ENCODE measurements at regions not wholly inside any gene's neighbourhood (a gene's known extent, or its start where the extent isn't known, plus 50 kb on each side); places are given as distances from the start of the nearest gene placed in this dataset.

DNA sequence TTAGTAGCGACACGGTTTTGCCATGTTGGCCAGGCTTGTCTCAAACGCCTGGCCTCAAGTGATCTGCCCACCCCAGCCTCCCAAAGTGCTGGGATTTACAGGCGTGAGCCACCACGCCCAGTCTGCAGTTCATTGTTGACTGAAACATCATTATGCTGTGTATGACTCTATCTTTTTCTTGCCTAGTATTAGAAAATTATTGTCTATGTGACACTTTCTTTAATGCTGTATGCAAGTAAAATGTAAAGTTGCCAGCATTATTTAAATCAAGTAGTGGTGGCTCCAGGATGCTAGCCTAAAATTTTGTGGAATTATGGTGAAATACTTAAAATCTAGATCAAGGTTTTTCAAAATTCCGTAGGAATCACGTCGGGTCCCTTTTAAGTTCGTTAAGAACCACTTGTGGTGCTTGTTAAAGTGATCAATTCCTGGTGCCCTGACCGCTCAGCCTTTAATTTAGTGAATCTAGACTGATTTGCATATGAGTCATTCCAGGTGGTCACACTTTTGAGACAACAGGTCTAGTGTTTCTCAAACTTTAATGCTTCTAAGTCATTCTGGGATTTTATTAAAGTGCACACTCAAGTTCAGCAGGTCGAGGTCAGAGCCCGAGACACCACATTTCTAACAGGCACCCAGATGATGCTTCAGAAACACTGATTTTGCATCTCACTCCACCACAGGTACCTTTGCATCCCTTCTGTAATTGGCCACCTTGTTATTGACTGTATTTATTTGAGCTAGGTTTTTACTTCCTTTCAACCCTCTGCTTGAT is 132.6 kb upstream of the MTHFD1L start:
- H2AFZ ChIP-seq (ENCODE audit: low read depth, low read length): no peak overlapping the region
- H3K4me1 ChIP-seq (ENCODE audit: low read length): peaks cover 39% of the 10 kb centered on the region
- no peak for TF ChIP-seq EZH2phosphoT487 (IDR thresholded peaks at IDR 0.05; ENCODE audit: low read depth)
- TF ChIP-seq, protein P1, sequence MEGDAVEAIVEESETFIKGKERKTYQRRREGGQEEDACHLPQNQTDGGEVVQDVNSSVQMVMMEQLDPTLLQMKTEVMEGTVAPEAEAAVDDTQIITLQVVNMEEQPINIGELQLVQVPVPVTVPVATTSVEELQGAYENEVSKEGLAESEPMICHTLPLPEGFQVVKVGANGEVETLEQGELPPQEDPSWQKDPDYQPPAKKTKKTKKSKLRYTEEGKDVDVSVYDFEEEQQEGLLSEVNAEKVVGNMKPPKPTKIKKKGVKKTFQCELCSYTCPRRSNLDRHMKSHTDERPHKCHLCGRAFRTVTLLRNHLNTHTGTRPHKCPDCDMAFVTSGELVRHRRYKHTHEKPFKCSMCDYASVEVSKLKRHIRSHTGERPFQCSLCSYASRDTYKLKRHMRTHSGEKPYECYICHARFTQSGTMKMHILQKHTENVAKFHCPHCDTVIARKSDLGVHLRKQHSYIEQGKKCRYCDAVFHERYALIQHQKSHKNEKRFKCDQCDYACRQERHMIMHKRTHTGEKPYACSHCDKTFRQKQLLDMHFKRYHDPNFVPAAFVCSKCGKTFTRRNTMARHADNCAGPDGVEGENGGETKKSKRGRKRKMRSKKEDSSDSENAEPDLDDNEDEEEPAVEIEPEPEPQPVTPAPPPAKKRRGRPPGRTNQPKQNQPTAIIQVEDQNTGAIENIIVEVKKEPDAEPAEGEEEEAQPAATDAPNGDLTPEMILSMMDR (IDR thresholded peaks at IDR 0.05; ENCODE audit: low read depth, low read length): no peak
- H3K27me3 ChIP-seq (ENCODE audit: low read depth, low read length): no peaks in the 10 kb centered on the region
- H3K36me3 ChIP-seq (replicated peaks; ENCODE audit: low read depth, low read length): peaks cover 12% of the 10 kb centered on the region
- no peak overlapping the region for H3K27ac ChIP-seq (ENCODE audit: low read length)
- H4K20me1 ChIP-seq (ENCODE audit: insufficient read depth, low read length): peaks cover 64% of the 10 kb centered on the region
- peaks cover 49% of the 10 kb centered on the region for H3K79me2 ChIP-seq (ENCODE audit: low read length)
- H3K9ac ChIP-seq (ENCODE audit: low read length): no peak overlapping the region
- H3K4me2 ChIP-seq (ENCODE audit: low read length): peak overlapping the region; percentile 54
- no peak overlapping the region for H3K4me3 ChIP-seq (ENCODE audit: low read length)
- no peaks in the 10 kb centered on the region for H3K9me3 ChIP-seq (ENCODE audit: insufficient read depth, low read length)

DNA sequence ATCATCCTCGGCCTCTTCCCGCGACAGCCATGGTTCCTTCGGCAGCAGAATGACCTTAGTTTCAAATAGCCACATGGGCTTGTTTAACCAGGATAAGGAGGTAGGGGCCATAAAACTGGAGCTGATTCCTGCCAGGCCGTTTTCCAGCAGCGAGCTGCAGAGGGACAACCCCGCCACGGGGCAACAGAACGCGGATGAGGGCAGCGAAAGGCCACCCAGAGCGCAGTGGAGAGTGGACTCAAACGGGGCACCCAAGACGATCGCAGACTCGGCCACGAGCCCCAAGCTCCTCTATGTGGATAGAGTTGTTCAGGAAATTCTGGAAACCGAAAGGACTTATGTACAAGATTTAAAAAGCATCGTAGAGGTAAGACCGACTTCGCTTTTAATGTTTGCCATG is 131.8 kb upstream of the MTHFD1L start:
- Histone ChIP-seq H3K4me2 (ENCODE audit: low read length) (peak overlapping the region; percentile 54), H3K9ac (ENCODE audit: low read length) (no peak overlapping the region), H4K20me1 (ENCODE audit: insufficient read depth, low read length) (peaks cover 72% of the 10 kb centered on the region), H3K4me3 (ENCODE audit: low read length) (no peak overlapping the region), H3K36me3 (replicated peaks; ENCODE audit: low read depth, low read length) (peaks cover 12% of the 10 kb centered on the region), H3K79me2 (ENCODE audit: low read length) (peaks cover 56% of the 10 kb centered on the region), H3K27ac (ENCODE audit: low read length) (no peak overlapping the region), H3K27me3 (ENCODE audit: low read depth, low read length) (no peaks in the 10 kb centered on the region), H3K9me3 (ENCODE audit: insufficient read depth, low read length) (no peaks in the 10 kb centered on the region), H3K4me1 (ENCODE audit: low read length) (peaks cover 39% of the 10 kb centered on the region), H2AFZ (ENCODE audit: low read depth, low read length) (no peak overlapping the region)
- TF ChIP-seq, protein P1 (IDR thresholded peaks at IDR 0.05; ENCODE audit: low read depth, low read length): no peak
- TF ChIP-seq EZH2phosphoT487 (IDR thresholded peaks at IDR 0.05; ENCODE audit: low read depth): no peak

DNA sequence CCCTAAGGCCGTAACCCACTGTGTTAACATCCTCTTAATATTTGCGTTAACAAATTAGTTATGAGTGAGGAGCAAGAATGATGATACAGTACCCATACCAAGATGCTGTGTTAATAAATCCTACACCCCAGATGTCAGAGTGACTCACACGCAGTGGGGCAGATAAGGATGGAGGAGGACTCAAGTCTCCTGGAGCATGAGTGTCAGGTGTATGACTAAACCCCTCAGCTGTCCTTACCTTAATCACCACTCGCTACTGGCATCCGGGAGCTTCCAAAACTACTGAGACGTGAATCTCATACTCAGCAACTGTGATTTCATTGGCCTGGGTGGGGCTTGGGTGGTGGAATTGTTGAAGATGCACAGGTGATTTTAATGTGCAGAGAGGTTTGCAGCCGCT is 131.3 kb upstream of the MTHFD1L start:
- Histone ChIP-seq H4K20me1 (ENCODE audit: insufficient read depth, low read length) (peaks cover 72% of the 10 kb centered on the region), H3K9me3 (ENCODE audit: insufficient read depth, low read length) (no peaks in the 10 kb centered on the region), H3K27me3 (ENCODE audit: low read depth, low read length) (no peaks in the 10 kb centered on the region), H3K79me2 (ENCODE audit: low read length) (peaks cover 58% of the 10 kb centered on the region), H3K4me3 (ENCODE audit: low read length) (no peak overlapping the region), H3K27ac (ENCODE audit: low read length) (no peak overlapping the region), H2AFZ (ENCODE audit: low read depth, low read length) (no peak overlapping the region), H3K4me2 (ENCODE audit: low read length) (no peak overlapping the region), H3K9ac (ENCODE audit: low read length) (no peak overlapping the region), H3K36me3 (replicated peaks; ENCODE audit: low read depth, low read length) (peaks cover 12% of the 10 kb centered on the region), H3K4me1 (ENCODE audit: low read length) (peaks cover 35% of the 10 kb centered on the region)
- no peak for TF ChIP-seq EZH2phosphoT487 (IDR thresholded peaks at IDR 0.05; ENCODE audit: low read depth)
- TF ChIP-seq, protein P1 (IDR thresholded peaks at IDR 0.05; ENCODE audit: low read depth, low read length): no peak

DNA sequence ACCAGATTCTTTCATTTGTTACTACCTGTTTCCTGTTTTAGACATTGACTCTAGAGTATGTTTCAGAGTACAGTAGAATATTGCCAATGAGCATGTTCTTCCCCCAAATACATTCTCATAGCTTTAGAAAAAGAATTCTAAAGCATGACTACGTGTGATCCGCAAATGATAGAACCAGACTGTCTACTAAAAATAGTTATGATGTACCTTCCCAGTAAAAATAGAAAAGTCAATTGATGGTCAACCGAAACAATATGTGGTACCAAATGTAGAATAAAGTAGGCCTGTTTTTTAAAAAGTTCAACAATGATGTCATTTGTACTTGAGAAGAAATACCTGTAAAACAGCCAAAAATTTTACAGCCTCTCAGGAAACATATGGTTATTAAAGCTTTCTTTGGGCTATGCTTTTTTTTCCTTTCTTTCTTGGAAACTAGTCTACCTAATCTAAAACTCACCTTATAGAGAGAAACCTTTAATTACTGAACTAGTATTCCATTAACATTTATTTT is 130.1 kb upstream of the MTHFD1L start:
- peaks cover 75% of the 10 kb centered on the region for H4K20me1 ChIP-seq (ENCODE audit: insufficient read depth, low read length)
- H3K4me1 ChIP-seq (ENCODE audit: low read length): peaks cover 28% of the 10 kb centered on the region
- H3K9ac ChIP-seq (ENCODE audit: low read length): no peak overlapping the region
- no peak overlapping the region for H3K4me3 ChIP-seq (ENCODE audit: low read length)
- peaks cover 12% of the 10 kb centered on the region for H3K36me3 ChIP-seq (replicated peaks; ENCODE audit: low read depth, low read length)
- H3K27ac ChIP-seq (ENCODE audit: low read length): no peak overlapping the region
- H3K9me3 ChIP-seq (ENCODE audit: insufficient read depth, low read length): no peaks in the 10 kb centered on the region
- no peak overlapping the region for H2AFZ ChIP-seq (ENCODE audit: low read depth, low read length)
- H3K27me3 ChIP-seq (ENCODE audit: low read depth, low read length): no peaks in the 10 kb centered on the region
- peaks cover 65% of the 10 kb centered on the region for H3K79me2 ChIP-seq (ENCODE audit: low read length)
- H3K4me2 ChIP-seq (ENCODE audit: low read length): no peak overlapping the region
- TF ChIP-seq EZH2phosphoT487 (IDR thresholded peaks at IDR 0.05; ENCODE audit: low read depth): no peak
- TF ChIP-seq, protein P1 (IDR thresholded peaks at IDR 0.05; ENCODE audit: low read depth, low read length): no peak
